ENCODE measurements at regions not wholly inside any gene's neighbourhood (a gene's known extent, or its start where the extent isn't known, plus 50 kb on each side); places are given as distances from the start of the nearest gene placed in this dataset.

- no peak for DNase-seq (ENCODE audit: extremely low read depth in 1 of 4, low spot score in 3 of 4)
- intact Hi-C loops (cut with micrococcal nuclease), result no loop called here
These were observed 84.7 kb upstream of the LAPTM4A start for GRCh38 chr2:20136149-20136548.

More at GRCh38 chr2:20136149-20136548, 84.7 kb upstream of the LAPTM4A start:
- Histone ChIP-seq H3K9ac (ENCODE audit: insufficient read depth in 1 of 2, low read depth in 2 of 2, low read length in 2 of 2) (peak overlapping the region in 1 of 2 experiments; percentile 42; a peak in 1 of 4 replicates), H3K79me2 (ENCODE audit: control insufficient read depth, insufficient read depth, low read length) (no peaks in the 10 kb centered on the region), H3K36me3 (ENCODE audit: control insufficient read depth, insufficient read depth, low read length) (no peaks in the 10 kb centered on the region), H3K27me3 (ENCODE audit: control insufficient read depth in 2 of 2, insufficient read depth in 2 of 2, low read length in 2 of 2) (peaks cover 4 to 23% of the 10 kb centered on the region in 2 experiments; a peak in 3 of 5 replicates), H4K20me1 (replicated peaks; ENCODE audit: control insufficient read depth, insufficient read depth, low read length) (no peaks in the 10 kb centered on the region), H2AFZ (ENCODE audit: low read depth, low read length) (peak overlapping the region; percentile 86), H3K27ac (ENCODE audit: extremely low read depth, low read depth, low read length) (no peak overlapping the region), H3K9me3 (replicated peaks; ENCODE audit: control insufficient read depth, insufficient read depth, low read depth, low read length) (no peaks in the 10 kb centered on the region), H3K9me1 (ENCODE audit: control insufficient read depth, insufficient read depth, low read length) (peaks cover 3% of the 10 kb centered on the region), H3K4me2 (ENCODE audit: insufficient read depth, low read length) (no peak overlapping the region), H3K4me1 (replicated peaks in 1 of 2; ENCODE audit: control insufficient read depth in 2 of 2, insufficient read depth in 2 of 2, low read length in 2 of 2) (peaks cover 3 to 14% of the 10 kb centered on the region in 2 experiments; a peak in 3 of 5 replicates), H3K4me3 (no peak overlapping the region)
- BruUV-seq (replicated peaks), result no TSS peak
- TF ChIP-seq DLX4 (CRISPR knock-in tag; IDR thresholded peaks at IDR 0.05) (no peak), NKRF (IDR thresholded peaks at IDR 0.05; ENCODE audit: borderline replicate concordance) (no peak), ZNF449 (CRISPR knock-in tag; IDR thresholded peaks at IDR 0.05) (no peak), FOXA1 (IDR thresholded peaks at IDR 0.05; ENCODE audit: borderline replicate concordance) (no peak), GABPA (tag; conservative IDR thresholded peaks at IDR 0.05; ENCODE audit: low read depth) (no peak), ZNF740 (CRISPR knock-in tag; IDR thresholded peaks at IDR 0.05) (no peak), ZNF740 (tag; IDR thresholded peaks at IDR 0.05) (no peak), CTCFL (IDR thresholded peaks at IDR 0.05; ENCODE audit: borderline replicate concordance, insufficient read depth, low read depth, low read length, poor library complexity, severe bottlenecking) (no peak), ATF2 (CRISPR knock-in tag; IDR thresholded peaks at IDR 0.05) (no peak), ZNF79 (CRISPR knock-in tag; IDR thresholded peaks at IDR 0.05; ENCODE audit: low read depth) (no peak), SPI1 (IDR thresholded peaks at IDR 0.05; ENCODE audit: borderline replicate concordance, low read depth, low read length) (no peak), TFAM (CRISPR knock-in tag; conservative IDR thresholded peaks at IDR 0.05) (no peak)
- 67% methylated on average over 11 of the region's 12 CpGs for WGBS (ENCODE audit: insufficient coverage, low coverage, missing lambda C conversion rate)
- ATAC-seq (no peak), FAIRE-seq (no peak)
- in situ Hi-C loops (cut with MboI), result loop anchor here (10.0 kb wide), 1 partner anchor 89 kb away; the partner anchor contains the start of gene SDC1
- ChIA-PET CTCF (ENCODE audit: low intra/inter-chr PET ratio) (interaction anchor here (1.2 kb wide), 1 partner anchor 89 kb away, joined by 3 read pairs; the partner anchor contains the start of gene SDC1), POLR2A (interaction anchor here (0.6 kb wide), 1 partner anchor 190 kb away, joined by 3 read pairs; no protein-coding TSS in a partner anchor)

Data from K562 (cell line).